ENCODE measurements at regions not wholly inside any gene's neighbourhood (a gene's known extent, or its start where the extent isn't known, plus 50 kb on each side); places are given as distances from the start of the nearest gene placed in this dataset.

- TF ChIP-seq REST (IDR thresholded peaks at IDR 0.05) = no peak
- TF ChIP-seq RCOR1 (IDR thresholded peaks at IDR 0.05; ENCODE audit: low read depth, low read length) = no peak
- TF ChIP-seq EHF (CRISPR knock-in tag; IDR thresholded peaks at IDR 0.05) = no peak
- no peak for TF ChIP-seq FOSL2 (IDR thresholded peaks at IDR 0.05)
- TF ChIP-seq FOSL2 (CRISPR knock-in tag; IDR thresholded peaks at IDR 0.05) = no peak
Observed at GRCh38 chr12:92210071-92210470, 64.4 kb upstream of the BTG1 start (continued).

- Histone ChIP-seq H3K9me3 (no peaks in the 10 kb centered on the region), H3K4me1 (peaks cover 29% of the 10 kb centered on the region), H3K4me3 (peak overlapping the region; percentile 42), H3K4me2 (peak overlapping the region; percentile 71), H3K27ac (peak overlapping the region; percentile 71 to 84)
- ChIA-PET CTCF (interaction anchor here (0.9 to 2.1 kb wide), 3 partner anchors 362 to 399 kb away, joined by 3 to 5 read pairs (median 4); no protein-coding TSS in a partner anchor), POLR2A (interaction anchor here (0.5 to 3.8 kb wide), 4 partner anchors 9 to 588 kb away, joined by 3 to 54 read pairs (median 4); partner anchors contain the start of gene BTG1)
- DNase-seq (ENCODE audit: low read depth in 1 of 2, low spot score in 1 of 2) (peak; percentile 26 to 70), FAIRE-seq (no peak), ATAC-seq (peak; percentile 83 to 86)
- TF ChIP-seq E2F6 (IDR thresholded peaks at IDR 0.05; ENCODE audit: borderline replicate concordance, low read depth) = 0 out of 2 replicates have a peak, but pooled peaks have one; percentile 42
- TF ChIP-seq RNF2 (IDR thresholded peaks at IDR 0.05; ENCODE audit: borderline replicate concordance, low read depth) = no peak
- TF ChIP-seq HDAC2 (IDR thresholded peaks at IDR 0.05) = no peak
- TF ChIP-seq FOXS1 (CRISPR knock-in tag; IDR thresholded peaks at IDR 0.05) = no peak
- TF ChIP-seq MAX (IDR thresholded peaks at IDR 0.05) = peak; percentile 64; the same call in 1 of the 2 replicates
- TF ChIP-seq MAFK (IDR thresholded peaks at IDR 0.05; ENCODE audit: partially characterized antibody) = peak; percentile 5
- TF ChIP-seq CHD2 (IDR thresholded peaks at IDR 0.05; ENCODE audit: low read length, partially characterized antibody) = no peak
- no peak for TF ChIP-seq RARB (CRISPR knock-in tag; IDR thresholded peaks at IDR 0.05)
- no peak for TF ChIP-seq FOSL2 (IDR thresholded peaks at IDR 0.05)
- TF ChIP-seq FOSL2 (CRISPR knock-in tag; IDR thresholded peaks at IDR 0.05) = peak; percentile 64
- WGBS (ENCODE audit: missing lambda C conversion rate) = 61% methylated on average over 6 of the region's 6 CpGs
Observed at GRCh38 chr12:92208613-92209121, 63.0 kb upstream of the BTG1 start.

GRCh38 chr12:92206596-92206995 is 61.0 kb upstream of the BTG1 start:
- Histone ChIP-seq H3K9me3 (no peaks in the 10 kb centered on the region), H3K4me3 (no peak overlapping the region), H3K27ac (peak overlapping the region; percentile 71 to 84; a peak in 5 of 6 replicates), H3K4me2 (peak overlapping the region; percentile 71; the same call in 2 of the 3 replicates), H3K4me1 (peaks cover 29% of the 10 kb centered on the region)
- no peak for DNase-seq (ENCODE audit: low read depth in 1 of 2, low spot score in 1 of 2)
- ChIA-PET CTCF (interaction anchor here (1.6 to 2.1 kb wide), 3 partner anchors 9 to 825 kb away, joined by 3 to 5 read pairs (median 4); no protein-coding TSS in a partner anchor), POLR2A (interaction anchor here (3.8 kb wide), 1 partner anchor 62 kb away, joined by 54 read pairs; the partner anchor contains the start of gene BTG1)
- ATAC-seq = no peak
- 81% methylated on average over 1 of the region's 1 CpG for WGBS (ENCODE audit: missing lambda C conversion rate)
- TF ChIP-seq PBX3 (IDR thresholded peaks at IDR 0.05) = no peak
- no peak for TF ChIP-seq RARB (CRISPR knock-in tag; IDR thresholded peaks at IDR 0.05)
- TF ChIP-seq ZSCAN20 (CRISPR knock-in tag; IDR thresholded peaks at IDR 0.05) = no peak
- peak; percentile 18 to 54; a peak in 1 of 4 replicates for TF ChIP-seq CEBPB (IDR thresholded peaks at IDR 0.05)
- no peak for TF ChIP-seq ATOH8 (CRISPR knock-in tag; IDR thresholded peaks at IDR 0.05; ENCODE audit: low read depth)
- TF ChIP-seq POLR2A (IDR thresholded peaks at IDR 0.05; ENCODE audit: low read length) = no peak
- no peak for TF ChIP-seq FOSL2 (IDR thresholded peaks at IDR 0.05)
- TF ChIP-seq FOSL2 (CRISPR knock-in tag; IDR thresholded peaks at IDR 0.05) = peak; percentile 54
- FAIRE-seq = no peak

All from A549 (cell line).